HG03457 (cell line): ENCODE measurements at regions not wholly inside any gene's neighbourhood (a gene's known extent, or its start where the extent isn't known, plus 50 kb on each side); places are given as distances from the start of the nearest gene placed in this dataset.

Source experiments
- ATAC-seq: cut with Tn5 transposase; IDR thresholded peaks from one replicate; pipeline ENCODE4 v1.9.1; 2021; ENCODE audit warnings: moderate number of reproducible peaks; ENCODE audit not compliant: unreplicated experiment

DNA sequence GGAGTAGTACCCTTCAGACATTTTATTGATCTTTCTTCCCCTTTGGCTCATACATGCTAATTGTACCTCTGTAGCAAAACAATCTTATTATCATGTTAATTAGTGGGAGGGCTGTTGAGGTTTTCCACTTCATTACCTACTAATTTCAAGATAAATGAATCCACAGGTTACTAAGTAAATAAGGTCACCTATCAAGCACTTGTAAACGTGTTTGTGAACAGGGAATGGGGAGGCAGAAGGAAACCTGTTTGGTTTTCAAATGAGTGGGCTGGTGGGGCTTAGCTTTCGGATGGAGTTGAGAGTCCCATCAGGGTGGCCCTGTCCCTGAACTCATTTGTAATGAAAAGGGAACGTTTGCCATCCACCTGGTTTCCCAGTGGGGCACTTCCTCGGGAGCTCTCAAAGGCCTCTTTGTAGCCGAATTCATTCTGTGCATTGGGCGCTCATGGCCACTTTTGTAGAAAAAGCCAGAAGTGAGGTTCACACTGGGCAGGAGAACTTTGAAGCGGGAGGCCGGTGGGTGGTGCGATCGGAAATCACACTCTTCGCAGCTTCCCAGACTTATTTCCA, 419.8 kb upstream of the NR2F2 start:
- ATAC-seq, result no peak

GRCh38 chr15:95911570-95912279, 418.8 kb upstream of the NR2F2 start:
- no peak for ATAC-seq

DNA sequence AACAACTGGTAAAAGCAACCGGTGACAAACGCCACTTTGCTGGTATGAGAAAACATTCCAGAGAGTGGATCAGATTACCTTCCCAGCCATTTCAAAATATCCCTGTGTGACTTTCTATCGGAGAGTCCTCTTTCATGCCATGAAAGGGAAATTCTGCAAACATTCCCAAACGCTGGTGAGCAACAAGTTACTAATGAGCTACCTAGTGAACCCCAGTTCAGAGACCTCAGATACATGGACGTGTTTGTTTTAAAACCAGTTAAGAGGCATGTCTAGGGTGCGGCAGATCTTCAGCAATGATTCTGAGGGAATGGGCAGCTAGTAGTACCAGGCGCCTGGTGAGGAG, 418.2 kb upstream of the NR2F2 start:
- ATAC-seq, result no peak

GRCh38 chr15:95912728-95913127, 417.8 kb upstream of the NR2F2 start:
- ATAC-seq, result no peak

- no peak for ATAC-seq
These were observed 413.9 kb upstream of the NR2F2 start for GRCh38 chr15:95916568-95916967.

DNA sequence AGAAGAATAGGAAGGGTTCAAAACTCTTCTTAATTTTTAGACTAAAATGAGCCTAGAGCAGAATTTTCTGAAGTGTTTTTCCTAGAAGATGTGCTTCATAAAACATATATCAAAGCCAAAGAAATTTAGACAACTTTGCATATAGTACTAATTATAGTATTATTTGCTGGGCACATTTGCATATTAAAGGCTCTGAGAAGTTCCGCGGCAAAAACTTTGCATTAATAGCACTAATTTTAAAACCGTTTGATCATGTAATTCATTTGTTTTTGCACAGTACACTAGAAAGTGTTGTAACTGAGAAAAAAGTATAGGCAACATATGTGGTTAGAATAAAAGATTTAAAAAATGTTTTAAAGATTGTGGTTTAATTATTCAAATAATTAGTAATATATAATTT, 412.0 kb upstream of the NR2F2 start:
- no peak for ATAC-seq

- no peak for ATAC-seq
These were observed 411.0 kb upstream of the NR2F2 start for GRCh38 chr15:95919460-95919859.

DNA sequence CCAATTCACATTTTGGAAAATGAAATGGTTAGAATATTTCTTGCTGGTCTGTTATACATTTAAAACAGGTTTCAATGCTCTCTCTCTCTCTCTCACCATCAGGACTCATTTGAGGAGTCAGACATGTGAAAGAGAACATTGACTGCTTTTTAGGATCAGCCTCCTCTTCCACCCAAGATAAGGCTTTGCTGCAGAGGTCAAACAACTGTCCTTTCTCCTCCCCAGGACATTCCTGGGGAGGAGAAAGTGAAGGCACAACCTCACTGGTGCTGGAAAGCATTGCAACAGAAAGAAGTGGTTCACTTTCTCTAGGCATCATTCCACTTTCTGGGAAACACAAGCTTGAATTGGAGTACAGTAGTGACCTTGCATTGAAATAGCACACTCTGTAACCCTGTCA, 409.1 kb upstream of the NR2F2 start:
- no peak for ATAC-seq

DNA sequence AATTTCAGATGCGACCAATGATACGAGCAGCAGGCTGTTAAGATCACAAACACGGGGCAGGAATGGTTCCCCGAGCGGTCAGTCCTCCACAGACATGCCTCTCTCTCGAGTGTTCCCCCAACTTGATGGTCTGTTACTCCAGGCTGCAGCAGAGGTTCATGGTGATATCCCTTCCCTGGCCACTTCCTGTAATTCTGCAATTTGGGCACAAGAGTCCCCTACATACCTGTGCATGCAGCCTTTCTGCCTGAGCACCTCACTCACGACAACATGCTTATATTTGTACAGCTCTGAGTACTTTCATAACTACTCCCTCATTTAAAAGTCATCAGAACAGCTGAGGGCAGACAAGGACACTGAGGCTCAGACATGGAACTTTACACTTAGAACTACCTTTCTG, 408.1 kb upstream of the NR2F2 start:
- ATAC-seq, result no peak

DNA sequence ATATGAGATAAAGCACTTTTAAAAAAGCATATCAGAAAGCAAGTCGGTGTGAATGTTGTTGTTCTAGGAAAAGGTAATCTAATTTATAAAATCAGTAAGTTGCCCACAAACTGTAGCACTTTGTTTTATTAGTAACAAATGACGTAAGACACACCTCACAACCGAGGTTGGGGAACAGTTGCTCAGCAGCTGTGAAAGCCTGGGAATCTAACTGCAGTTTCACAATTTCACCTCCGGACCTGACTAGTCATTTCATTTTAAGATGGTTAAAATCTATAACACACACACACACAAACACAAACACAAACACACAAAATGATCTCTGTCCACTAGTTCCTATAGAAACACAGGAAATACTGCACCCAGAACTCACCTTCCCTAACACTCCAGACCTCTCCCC, 406.7 kb upstream of the NR2F2 start:
- ATAC-seq, result no peak

GRCh38 chr15:95928822-95929221, 401.7 kb upstream of the NR2F2 start:
- ATAC-seq, result no peak

- ATAC-seq, result peak; percentile 99
These were observed 401.2 kb upstream of the NR2F2 start for GRCh38 chr15:95929232-95929846.

DNA sequence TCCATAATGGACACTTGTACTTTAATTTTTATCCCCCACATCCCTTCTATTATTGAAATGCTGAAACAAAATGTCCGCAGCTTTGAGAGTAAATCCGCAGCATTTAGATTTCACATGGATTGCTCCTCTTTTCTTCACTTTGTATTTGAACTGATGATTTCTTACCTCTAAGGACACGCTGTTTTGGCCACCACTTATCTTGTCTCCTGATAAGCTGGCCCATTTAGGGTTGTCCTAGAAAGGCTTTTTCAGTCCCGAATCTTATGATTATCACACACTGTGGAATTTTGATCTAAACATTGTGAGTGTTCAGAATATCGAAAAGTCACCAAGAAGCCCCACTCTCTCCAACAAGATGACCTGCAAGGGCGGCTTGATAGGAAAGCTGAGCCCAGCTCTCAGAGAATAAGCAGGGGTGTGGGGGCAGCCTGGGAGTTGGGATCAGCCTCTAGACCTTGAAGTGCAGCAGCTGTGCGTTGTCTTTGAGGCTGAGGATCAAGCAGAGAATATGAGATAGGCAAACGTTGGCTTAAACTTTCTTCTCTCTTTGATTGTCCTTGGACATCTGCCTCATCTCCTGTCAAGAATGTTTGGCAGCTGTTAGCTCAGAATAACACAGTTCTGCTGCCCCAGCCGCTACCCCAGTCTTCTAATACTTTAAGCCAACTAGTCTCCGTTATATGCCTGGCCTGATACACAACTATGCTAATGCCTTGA, 399.7 kb upstream of the NR2F2 start:
- ATAC-seq, result no peak

GRCh38 chr15:95931619-95932018, 398.9 kb upstream of the NR2F2 start:
- no peak for ATAC-seq

DNA sequence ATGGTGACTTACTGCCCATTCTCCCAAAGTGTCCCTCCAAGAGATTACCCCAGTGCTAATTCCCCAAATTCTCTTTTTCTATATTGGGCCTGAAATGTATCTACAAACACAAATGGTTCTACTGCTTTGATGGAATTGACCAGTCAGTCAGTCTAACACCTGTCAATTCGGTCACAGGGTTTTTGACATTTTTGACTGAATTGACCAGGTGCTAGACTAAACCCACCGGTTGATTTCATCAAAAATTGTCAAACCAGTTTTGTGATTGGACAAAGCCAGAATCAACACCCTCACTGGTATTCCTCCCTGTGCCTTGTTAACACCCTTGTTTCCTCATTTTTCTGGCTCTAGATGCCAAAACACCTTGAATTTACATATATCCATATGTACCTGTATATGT, 398.4 kb upstream of the NR2F2 start:
- ATAC-seq, result no peak

DNA sequence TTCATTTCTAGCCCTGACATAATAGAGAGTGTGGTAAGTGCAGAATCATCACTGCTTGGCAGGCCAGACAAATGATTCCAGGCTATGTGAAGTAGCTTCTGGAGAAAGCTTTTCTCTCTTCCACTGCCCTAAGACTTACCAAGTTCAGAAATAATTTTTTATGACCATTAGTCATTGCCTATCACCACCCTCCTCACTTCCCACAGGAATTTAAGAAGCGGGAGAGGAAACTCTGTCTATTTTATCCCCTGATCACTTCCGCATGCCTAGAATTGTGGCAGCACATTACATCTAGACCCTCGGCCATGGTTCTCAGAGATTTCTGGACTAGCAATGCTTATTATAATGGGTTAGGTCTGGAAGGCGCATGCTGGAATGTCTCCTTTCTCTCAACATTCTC, 397.8 kb upstream of the NR2F2 start:
- ATAC-seq, result no peak

DNA sequence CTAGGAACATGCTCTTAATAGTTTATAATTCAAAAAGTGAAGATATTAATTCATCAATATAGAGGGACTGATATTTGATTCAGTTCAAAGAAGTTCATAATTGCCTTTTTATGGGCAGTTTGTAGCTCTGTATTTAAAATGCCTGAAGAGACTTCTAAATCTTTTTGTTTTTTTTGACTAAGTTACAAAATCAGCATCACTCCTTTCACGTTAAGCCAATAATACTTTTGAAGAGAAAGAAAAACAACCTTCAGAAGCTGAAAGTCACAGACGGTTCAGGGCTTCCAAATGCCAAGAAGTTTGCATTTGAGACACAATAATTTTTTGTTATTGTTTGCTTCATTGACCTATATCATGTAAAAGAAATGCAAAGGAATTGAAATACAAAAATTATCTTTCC, 394.6 kb upstream of the NR2F2 start:
- ATAC-seq, result no peak

DNA sequence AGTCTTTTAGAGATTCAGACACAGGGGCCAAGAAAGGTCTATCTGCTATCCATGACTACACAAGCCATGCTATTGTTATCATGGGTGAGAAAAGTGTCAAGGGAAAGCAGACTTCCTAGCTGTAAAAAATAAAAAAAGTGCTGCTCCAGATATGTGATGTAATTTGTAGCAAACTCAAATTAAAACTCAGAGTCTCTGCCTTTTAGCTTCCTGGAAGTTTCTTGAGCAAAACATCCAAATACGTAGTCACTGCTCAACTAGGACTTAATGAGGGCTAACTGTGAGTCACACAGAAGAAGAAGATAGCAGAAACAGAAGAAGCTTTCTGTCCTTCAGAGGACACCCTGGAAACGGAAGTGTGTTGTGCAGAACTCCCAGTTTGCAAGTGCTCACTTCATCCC, 393.4 kb upstream of the NR2F2 start:
- no peak for ATAC-seq

GRCh38 chr15:95940431-95940985, 390.0 kb upstream of the NR2F2 start:
- no peak for ATAC-seq

DNA sequence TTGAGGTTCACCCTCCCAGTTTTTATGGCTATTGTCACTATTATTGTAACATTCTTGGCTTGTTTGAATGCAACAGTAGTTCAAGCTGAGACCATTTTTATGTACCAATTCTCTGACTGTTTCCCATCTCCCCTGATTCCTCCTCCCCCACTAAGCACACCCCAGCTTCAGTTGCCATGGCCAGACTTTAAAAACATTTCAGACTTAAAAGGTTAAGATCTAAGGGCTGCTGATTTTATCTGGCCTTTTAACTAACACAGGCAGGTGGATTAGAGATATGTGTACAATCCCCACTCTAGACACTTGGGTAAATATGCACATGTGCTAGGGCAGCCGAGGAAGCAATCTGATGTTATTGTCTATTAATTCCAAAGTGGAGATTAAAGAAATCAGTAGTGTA, 386.3 kb upstream of the NR2F2 start:
- no peak for ATAC-seq

DNA sequence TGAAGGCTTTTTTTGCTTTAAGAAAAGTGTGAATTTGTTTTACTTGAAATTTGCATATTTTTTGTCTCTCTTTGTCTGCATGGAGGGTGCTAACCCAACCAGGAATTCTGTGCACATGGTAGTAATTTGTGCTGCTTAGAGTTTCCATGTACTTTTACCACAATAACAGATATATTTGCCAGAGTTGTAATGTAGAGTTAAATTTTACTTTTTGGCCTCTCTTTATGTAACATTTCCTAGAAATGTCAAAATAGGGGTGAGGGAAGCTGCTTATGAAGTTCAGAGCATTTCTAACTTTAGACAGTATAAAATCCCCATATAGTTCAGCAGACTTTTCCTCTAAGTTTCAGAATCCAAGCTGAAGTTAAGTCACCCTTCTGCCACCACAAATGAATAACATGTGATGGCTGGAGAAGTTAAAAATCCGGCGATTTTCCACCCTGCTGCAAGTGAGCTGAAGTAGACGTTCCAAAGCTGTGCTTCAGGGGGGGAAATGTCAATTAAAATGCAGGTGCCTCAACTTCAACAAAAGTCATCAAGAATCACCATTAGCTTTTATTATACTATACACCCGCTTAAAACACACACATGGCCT, 385.7 kb upstream of the NR2F2 start:
- no peak for ATAC-seq
